ENCODE measurements at regions not wholly inside any gene's neighbourhood (a gene's known extent, or its start where the extent isn't known, plus 50 kb on each side); places are given as distances from the start of the nearest gene placed in this dataset.

DNA sequence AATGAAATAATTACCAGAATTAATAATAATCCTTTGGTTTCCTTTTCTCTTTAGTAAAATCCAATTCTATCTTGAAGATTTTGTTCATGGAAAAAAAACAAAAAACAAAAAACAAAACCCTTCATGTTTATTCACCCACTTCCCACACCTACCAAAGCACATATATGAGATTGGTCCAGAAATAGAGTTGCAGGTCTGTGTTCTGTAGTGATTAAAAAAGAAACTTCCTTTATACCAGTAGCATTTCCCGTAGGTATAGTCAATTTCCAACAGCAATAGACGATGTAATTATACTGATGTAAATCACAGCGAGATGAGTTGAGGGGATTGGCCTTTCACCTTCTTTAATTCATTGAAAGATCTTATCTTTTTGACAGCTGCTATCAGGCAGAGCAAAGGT lies 194.6 kb downstream of the SOX2 start:
- TF ChIP-seq, protein P1, sequence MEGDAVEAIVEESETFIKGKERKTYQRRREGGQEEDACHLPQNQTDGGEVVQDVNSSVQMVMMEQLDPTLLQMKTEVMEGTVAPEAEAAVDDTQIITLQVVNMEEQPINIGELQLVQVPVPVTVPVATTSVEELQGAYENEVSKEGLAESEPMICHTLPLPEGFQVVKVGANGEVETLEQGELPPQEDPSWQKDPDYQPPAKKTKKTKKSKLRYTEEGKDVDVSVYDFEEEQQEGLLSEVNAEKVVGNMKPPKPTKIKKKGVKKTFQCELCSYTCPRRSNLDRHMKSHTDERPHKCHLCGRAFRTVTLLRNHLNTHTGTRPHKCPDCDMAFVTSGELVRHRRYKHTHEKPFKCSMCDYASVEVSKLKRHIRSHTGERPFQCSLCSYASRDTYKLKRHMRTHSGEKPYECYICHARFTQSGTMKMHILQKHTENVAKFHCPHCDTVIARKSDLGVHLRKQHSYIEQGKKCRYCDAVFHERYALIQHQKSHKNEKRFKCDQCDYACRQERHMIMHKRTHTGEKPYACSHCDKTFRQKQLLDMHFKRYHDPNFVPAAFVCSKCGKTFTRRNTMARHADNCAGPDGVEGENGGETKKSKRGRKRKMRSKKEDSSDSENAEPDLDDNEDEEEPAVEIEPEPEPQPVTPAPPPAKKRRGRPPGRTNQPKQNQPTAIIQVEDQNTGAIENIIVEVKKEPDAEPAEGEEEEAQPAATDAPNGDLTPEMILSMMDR (IDR thresholded peaks at IDR 0.05; ENCODE audit: insufficient read depth, low read depth, low read length) = no peak
- no peak for TF ChIP-seq EZH2 (IDR thresholded peaks at IDR 0.05; ENCODE audit: insufficient read depth, low read length)

Measured in astrocyte (in vitro differentiated cells and primary cell).